HUES6 (cell line): ENCODE measurements at regions not wholly inside any gene's neighbourhood (a gene's known extent, or its start where the extent isn't known, plus 50 kb on each side); places are given as distances from the start of the nearest gene placed in this dataset.

Experiments
- H3K27ac ChIP-seq: 2 replicates; pipeline ENCODE4 v1.7.0; 2013; ENCODE audit warnings: low read depth, mild to moderate bottlenecking, low read length, inconsistent platforms
- H3K27me3 ChIP-seq: 2 replicates; pipeline ENCODE4 v1.6.1; 2013; ENCODE audit warnings: low read length; ENCODE audit not compliant: control insufficient read depth, insufficient read depth
- H3K36me3 ChIP-seq: 2 replicates; pipeline ENCODE4 v1.6.1; 2013; ENCODE audit warnings: low read length; ENCODE audit not compliant: control insufficient read depth, insufficient read depth
- H3K4me1 ChIP-seq: 2 replicates; pipeline ENCODE4 v1.6.1; 2013; ENCODE audit warnings: low read length; ENCODE audit not compliant: control insufficient read depth, insufficient read depth
- H3K4me3 ChIP-seq: 2 replicates; pipeline ENCODE4 v1.5.1; 2013; ENCODE audit warnings: low read depth, low read length
- H3K9ac ChIP-seq: one replicate; pipeline ENCODE4 v1.6.1; 2013; ENCODE audit warnings: mild to moderate bottlenecking, low read length
- H3K9me3 ChIP-seq: 2 replicates; pipeline ENCODE4 v1.6.1; 2013; ENCODE audit warnings: low read depth, low read length; ENCODE audit not compliant: control insufficient read depth, insufficient read depth

DNA sequence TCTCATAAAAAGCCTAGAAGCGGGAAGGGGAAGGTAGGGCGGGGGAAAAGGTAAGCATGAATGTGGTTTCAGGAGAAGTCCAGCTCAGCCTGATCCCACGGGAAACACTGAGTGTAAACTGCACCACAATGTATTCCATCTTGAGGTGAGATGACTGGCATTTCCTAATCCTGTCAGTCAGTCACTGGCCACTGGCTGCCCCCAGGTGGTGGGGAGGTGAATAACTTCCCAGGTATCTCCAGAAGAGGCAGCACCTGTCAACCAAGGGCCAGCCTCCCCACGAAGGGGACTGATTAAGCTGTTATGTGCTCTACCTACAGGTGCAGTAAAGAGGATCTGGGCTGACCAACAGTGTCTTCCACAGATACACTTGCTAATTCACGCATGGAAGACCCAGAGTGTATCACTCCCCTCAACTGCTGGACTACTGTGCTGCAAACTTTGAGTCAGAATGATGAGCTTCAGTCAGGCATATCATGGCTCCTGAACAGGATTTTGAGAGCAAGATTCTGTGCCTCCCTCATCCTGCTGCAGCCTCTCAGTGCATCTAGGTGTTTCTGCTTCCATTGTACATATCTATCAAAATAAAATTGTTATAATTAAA is 108.5 kb upstream of the CCL2 start:
- Histone ChIP-seq H3K36me3 (no peaks in the 10 kb centered on the region), H3K4me3 (no peak overlapping the region), H3K9me3 (no peaks in the 10 kb centered on the region), H3K27ac (no peak overlapping the region), H3K27me3 (no peaks in the 10 kb centered on the region), H3K9ac (no peak overlapping the region), H3K4me1 (0 out of 2 replicates have a peak, but pooled peaks cover 2% of the 10 kb centered on the region)

DNA sequence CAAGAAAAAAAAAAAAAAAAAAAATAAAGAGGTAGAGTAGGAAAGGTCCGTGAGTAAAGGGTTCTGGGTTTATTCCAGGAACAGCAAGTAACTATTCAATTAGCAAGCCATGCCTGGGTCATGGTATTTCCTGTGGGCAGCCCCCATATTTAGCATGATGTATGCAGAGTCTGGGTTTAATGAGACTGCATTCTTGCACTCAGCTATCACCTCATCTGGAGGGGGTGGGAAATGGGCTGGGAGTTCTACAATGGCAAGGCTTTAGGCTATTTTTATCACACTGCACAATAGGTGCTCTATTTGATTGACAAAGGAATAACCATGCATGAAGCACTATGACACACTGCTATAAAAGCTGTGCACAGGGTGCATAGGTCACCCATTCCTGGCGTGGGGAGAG is 104.0 kb upstream of the CCL2 start:
- H3K9me3 ChIP-seq = no peaks in the 10 kb centered on the region
- peaks cover 26% of the 10 kb centered on the region for H3K27me3 ChIP-seq
- no peak overlapping the region for H3K27ac ChIP-seq
- H3K4me3 ChIP-seq = no peak overlapping the region
- H3K36me3 ChIP-seq = no peaks in the 10 kb centered on the region
- no peak overlapping the region for H3K9ac ChIP-seq
- H3K4me1 ChIP-seq = peaks cover 25% of the 10 kb centered on the region

DNA sequence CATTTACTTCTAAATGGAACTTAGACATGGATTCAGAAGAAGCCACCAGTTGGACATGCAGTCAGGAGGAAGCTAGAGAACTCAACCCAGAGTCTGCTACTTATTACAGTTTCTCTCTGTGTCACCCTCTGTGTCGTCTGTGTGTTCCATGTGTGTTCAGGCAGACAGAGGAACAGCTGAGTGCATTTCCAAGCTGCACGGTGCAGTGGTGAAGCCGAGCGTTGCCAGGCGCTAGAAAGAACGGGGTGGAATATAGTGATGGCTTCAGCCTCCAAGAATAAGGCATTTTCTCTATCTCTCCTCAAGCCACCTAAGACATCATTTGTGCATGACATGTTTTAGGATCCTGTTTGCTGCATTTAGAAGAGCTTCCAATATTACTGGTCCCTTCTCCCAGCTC is 101.1 kb upstream of the CCL2 start:
- no peak overlapping the region for H3K4me3 ChIP-seq
- peaks cover 36% of the 10 kb centered on the region for H3K27me3 ChIP-seq
- H3K4me1 ChIP-seq = peaks cover 44% of the 10 kb centered on the region
- H3K9ac ChIP-seq = no peak overlapping the region
- no peaks in the 10 kb centered on the region for H3K36me3 ChIP-seq
- no peaks in the 10 kb centered on the region for H3K9me3 ChIP-seq
- no peak overlapping the region for H3K27ac ChIP-seq

DNA sequence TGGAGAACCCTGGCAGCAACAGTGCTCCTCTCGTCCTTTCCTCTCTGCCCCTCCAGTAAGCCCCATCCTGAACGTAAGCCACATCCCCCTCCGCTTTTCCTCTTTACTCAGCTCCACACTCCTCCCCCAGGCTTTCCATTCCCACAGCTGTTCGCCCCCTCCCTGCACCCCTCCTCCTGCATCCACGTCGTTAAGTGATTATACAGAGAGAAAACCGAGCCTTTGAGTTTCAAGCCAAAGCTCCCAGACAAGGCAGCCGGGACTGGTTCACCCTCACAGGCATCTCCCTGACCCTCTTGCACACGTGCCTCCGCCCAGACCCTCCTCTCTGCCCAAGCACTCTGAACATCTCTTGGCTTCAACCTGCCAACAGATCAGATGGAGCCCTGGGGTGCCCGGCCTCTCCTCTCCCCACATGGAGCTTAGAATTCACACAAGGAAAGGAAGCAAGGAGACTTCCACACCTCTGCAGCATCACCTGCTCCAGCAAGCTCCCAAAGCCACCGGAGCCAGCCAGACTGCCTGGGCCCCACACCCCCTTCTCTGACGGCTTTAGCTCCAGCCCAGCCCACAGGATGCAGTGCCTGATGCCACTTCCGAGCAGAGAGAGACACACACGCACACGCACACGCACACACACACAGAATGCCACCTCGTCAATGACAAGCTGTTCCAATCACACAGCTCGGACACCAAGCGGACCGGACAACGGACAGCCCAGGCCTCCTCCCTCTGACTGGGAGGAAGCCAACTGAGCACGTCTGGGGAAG is 99.9 kb upstream of the CCL2 start:
- H3K36me3 ChIP-seq = no peaks in the 10 kb centered on the region
- peaks cover 36% of the 10 kb centered on the region for H3K27me3 ChIP-seq
- peaks cover 44% of the 10 kb centered on the region for H3K4me1 ChIP-seq
- no peak overlapping the region for H3K9ac ChIP-seq
- no peak overlapping the region for H3K4me3 ChIP-seq
- H3K9me3 ChIP-seq = no peaks in the 10 kb centered on the region
- no peak overlapping the region for H3K27ac ChIP-seq

DNA sequence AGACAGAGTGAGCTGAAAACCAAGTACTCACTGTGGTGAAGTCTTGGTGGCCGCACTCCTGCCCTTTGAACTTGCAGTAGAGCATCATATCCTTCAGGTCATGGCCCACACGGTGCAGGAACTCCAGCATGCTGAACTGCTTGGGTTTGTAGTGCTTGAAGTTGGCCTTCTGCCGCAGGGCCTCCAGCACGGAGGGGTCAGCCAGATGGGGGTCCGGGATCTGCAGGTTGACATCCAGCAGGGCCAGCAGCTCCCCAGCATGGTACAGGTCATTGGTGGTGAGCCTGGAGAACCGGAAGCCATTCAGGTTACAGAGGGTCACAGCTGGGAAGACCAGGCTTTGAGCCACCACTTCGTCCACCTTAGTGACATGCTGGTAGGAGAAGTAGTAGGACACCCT is 99.1 kb upstream of the CCL2 start:
- peaks cover 44% of the 10 kb centered on the region for H3K4me1 ChIP-seq
- no peaks in the 10 kb centered on the region for H3K9me3 ChIP-seq
- H3K27ac ChIP-seq = no peak overlapping the region
- no peak overlapping the region for H3K9ac ChIP-seq
- H3K36me3 ChIP-seq = no peaks in the 10 kb centered on the region
- peak overlapping the region; percentile 52; the same call in 1 of the 2 replicates for H3K4me3 ChIP-seq
- H3K27me3 ChIP-seq = peaks cover 36% of the 10 kb centered on the region

DNA sequence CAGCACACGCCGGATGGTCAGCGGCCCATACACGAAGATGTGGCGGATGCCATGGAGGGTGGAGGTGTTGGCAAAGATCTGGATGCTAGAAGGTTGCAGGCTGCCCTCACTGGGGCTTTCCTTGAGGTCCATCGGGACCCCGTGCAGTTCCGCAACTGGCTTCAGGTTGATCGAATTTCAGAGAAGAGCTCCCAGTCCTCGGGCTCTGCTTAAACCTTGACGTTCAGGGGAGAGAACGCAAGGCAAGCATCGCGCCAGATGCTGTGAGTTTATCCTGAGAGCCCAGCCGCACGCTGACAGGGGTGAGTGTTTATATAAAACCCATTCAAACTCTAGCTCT is 98.7 kb upstream of the CCL2 start:
- H3K27ac ChIP-seq = no peak overlapping the region
- H3K36me3 ChIP-seq = no peaks in the 10 kb centered on the region
- H3K9ac ChIP-seq = peak overlapping the region; percentile 72
- peak overlapping the region; percentile 52 for H3K4me3 ChIP-seq
- H3K9me3 ChIP-seq = no peaks in the 10 kb centered on the region
- H3K27me3 ChIP-seq = peaks cover 36% of the 10 kb centered on the region
- H3K4me1 ChIP-seq = peaks cover 43% of the 10 kb centered on the region

DNA sequence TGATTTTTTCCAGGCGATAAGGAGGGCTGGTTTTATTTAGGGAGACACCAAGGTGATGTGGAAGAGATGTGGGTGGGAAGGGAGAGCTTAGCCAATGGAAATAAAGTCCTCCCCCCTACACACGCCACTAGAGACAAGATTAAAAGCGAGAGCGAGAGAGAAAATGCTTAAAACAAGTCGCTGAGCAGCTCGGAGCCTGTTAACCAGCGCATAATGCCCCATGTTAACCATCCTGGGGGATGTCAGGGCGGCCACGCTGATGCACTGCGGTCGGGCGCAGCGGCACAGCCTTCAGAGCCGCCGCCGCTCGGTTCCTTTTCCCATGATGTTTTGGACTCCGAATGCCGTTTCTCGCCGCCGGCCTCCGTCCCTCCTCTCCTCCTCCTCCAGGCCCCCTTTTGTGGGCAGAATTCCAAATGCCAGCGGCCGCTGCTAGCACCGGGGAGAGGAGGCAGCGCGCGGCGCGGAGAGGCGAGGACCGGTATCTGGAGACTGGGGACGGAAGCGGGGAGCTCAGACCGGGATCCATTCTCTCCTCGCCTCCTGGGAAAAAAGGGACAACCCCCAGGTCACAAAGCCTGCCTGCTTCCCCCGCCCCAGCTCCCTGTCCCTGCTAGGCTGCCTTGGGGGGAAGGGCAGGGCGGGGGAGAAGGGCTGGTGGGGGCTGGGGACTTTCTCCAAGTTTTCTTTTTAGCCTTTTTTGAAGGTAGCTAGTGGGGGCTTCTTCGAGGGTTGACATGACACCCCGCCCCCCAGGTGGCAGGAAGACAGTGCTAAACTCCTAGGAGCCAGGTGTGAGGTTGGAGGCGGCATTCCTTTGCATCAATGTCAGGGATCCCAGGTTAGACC is 98.1 kb upstream of the CCL2 start:
- H3K9me3 ChIP-seq = no peaks in the 10 kb centered on the region
- H3K27me3 ChIP-seq = peaks cover 36% of the 10 kb centered on the region
- H3K4me3 ChIP-seq = peak overlapping the region; percentile 52
- H3K36me3 ChIP-seq = no peaks in the 10 kb centered on the region
- peaks cover 44% of the 10 kb centered on the region for H3K4me1 ChIP-seq
- H3K9ac ChIP-seq = peak overlapping the region; percentile 72
- H3K27ac ChIP-seq = peak overlapping the region; percentile 60

DNA sequence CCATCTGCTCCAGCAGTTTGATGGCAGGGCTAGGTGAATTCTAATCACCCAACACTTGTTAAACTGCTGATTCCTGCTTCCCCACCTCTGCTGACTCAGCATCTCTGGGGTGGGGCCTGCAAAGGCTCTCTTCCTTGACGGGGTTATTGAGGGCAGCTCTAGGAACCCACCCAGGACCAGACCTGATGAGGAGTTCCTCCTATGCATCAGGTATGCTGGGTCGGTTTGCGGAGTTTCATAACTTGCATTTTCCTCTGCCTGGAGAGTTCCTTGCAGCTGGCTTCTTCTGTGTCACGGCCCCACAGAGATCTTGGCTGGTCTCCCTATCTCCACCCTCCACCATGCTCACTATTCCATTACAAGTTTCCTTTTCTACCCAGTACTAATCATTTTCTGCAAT is 93.4 kb upstream of the CCL2 start:
- H3K27ac ChIP-seq = no peak overlapping the region
- H3K4me3 ChIP-seq = no peak overlapping the region
- H3K9me3 ChIP-seq = no peaks in the 10 kb centered on the region
- H3K4me1 ChIP-seq = peaks cover 18% of the 10 kb centered on the region
- H3K27me3 ChIP-seq = peaks cover 4% of the 10 kb centered on the region; the same call in 1 of the 2 replicates
- H3K9ac ChIP-seq = no peak overlapping the region
- H3K36me3 ChIP-seq = no peaks in the 10 kb centered on the region

DNA sequence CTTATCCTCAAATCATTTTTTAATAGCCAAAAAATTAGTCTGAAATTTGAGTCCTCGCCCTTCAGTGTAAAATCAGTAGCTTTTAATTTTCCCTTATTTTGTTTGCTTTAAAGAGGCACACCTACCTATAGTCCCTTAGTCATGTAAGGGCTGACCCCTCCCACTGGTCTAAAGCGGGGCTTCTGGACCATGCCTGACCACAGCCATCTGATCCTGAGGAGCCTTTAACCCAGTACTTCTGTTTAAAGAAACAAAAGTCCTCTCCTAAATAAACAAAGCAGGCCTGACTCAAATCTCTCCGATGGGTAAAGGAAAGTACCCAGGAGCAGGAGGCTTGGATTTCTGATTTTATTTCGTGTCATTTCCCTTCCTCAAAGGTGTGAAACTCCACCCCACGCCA is 92.0 kb upstream of the CCL2 start:
- Histone ChIP-seq H3K36me3 (no peaks in the 10 kb centered on the region), H3K4me1 (peaks cover 13% of the 10 kb centered on the region), H3K27ac (no peak overlapping the region), H3K4me3 (no peak overlapping the region), H3K9ac (no peak overlapping the region), H3K27me3 (no peaks in the 10 kb centered on the region; the same call in 1 of the 2 replicates), H3K9me3 (no peaks in the 10 kb centered on the region)

DNA sequence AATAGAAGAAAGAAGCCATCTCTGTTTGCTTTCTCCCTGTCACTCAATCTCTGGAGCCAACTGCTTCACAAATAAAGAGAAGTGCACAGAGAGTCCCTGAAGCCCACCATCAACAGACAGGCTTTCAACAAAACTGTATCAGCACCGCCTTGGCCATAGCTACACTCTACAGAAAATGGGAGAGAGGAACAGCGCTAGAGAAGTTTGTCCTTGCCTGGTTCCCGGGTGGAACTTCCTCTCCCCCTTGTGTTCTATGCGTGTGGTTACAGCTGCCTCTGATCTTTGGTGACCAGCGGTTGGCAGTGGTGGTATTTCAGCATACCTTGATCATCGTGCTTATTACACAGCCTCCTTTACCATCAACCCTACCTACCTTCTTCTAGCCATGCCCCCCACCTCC is 91.4 kb upstream of the CCL2 start:
- Histone ChIP-seq H3K27ac (no peak overlapping the region), H3K9me3 (no peaks in the 10 kb centered on the region), H3K36me3 (no peaks in the 10 kb centered on the region), H3K4me1 (peaks cover 8% of the 10 kb centered on the region), H3K27me3 (no peaks in the 10 kb centered on the region), H3K4me3 (no peak overlapping the region), H3K9ac (no peak overlapping the region)

DNA sequence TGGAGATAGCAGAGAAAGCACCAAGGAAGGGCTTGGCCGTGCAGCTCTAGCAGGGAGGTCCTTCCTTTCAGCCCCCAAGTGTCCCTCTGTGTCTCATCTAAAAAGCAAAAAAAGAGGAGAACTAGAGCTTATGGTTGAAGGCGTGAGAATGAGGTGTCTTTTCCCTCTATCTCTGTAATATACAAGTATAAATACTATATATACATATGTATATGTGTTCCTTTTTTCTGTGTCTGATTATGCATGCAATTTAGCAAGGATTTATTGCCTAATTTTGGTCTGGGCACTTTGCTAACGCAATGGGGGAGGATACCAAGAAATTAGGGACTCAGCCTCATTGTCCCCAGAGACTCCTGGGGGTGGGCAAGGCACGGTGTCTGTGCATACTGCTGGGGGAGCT is 90.2 kb upstream of the CCL2 start:
- no peaks in the 10 kb centered on the region for H3K9me3 ChIP-seq
- no peak overlapping the region for H3K9ac ChIP-seq
- no peaks in the 10 kb centered on the region for H3K27me3 ChIP-seq
- no peak overlapping the region for H3K27ac ChIP-seq
- no peak overlapping the region for H3K4me3 ChIP-seq
- H3K36me3 ChIP-seq = no peaks in the 10 kb centered on the region
- peaks cover 5% of the 10 kb centered on the region; the same call in 1 of the 2 replicates for H3K4me1 ChIP-seq
